ENCODE measurements at regions not wholly inside any gene's neighbourhood (a gene's known extent, or its start where the extent isn't known, plus 50 kb on each side); places are given as distances from the start of the nearest gene placed in this dataset.
A peak's percentile ranks its signal among the peaks of the same experiment; 100 is the strongest.

DNA sequence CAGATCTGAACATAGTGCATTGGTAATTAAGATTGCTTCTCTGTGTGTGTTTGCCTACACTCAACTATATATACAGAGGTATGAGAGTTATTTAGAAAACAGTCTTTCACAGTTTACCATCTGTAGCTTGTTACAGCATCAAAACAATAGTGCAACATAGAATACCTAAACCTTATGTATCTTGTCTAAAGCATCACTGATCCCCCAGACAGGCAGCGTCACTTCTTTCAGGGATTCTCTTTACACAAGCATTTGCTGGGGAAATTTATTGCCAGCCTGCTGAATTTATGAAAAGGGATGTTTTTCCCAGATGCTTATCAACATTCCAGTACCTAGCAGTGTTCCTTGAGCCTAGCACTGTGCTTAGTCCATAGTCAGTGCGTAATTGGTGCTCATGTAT, 195.8 kb upstream of the COL8A1 start:
- DNase-seq (ENCODE audit: low read depth): no peak

DNA sequence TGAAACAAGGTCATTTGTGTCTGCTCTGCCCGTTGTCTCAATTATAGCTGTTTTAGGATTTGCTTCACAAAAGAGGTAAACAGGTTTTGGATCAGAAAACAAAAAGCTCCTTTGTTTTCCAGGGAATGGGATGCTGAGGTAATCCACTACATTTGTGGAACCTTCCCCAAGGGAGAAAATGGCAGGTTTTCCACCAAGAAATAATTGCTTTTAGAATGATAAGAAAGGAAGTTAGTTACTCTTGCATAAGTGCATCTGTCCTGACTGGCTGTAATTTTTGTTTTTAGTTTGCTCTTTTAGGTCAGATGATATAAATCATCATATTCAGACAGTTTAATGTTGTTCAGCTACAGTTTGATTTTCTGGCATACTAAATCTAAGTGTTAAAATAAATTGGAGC, 198.5 kb upstream of the COL8A1 start:
- DNase-seq (ENCODE audit: low read depth): peak; percentile 14

DNA sequence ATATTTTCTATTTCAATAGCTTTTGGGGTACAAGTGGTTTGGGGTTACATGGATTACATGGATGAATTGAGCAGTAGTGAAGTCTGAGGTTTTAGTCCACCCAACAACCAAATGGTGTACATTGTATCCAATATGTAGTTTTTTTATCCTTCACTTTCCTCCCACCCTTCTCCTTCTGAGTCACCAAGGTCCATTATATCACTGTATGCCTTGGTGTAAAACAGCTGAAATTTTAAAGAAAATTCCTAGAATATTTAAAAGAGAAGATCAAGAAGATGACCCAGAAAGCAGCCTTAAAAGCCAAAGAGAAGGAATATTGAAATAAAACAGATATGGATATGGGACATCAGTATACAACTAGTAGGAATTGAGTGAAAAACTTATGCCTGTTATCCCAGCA, 204.2 kb upstream of the COL8A1 start:
- DNase-seq (ENCODE audit: low read depth): no peak

DNA sequence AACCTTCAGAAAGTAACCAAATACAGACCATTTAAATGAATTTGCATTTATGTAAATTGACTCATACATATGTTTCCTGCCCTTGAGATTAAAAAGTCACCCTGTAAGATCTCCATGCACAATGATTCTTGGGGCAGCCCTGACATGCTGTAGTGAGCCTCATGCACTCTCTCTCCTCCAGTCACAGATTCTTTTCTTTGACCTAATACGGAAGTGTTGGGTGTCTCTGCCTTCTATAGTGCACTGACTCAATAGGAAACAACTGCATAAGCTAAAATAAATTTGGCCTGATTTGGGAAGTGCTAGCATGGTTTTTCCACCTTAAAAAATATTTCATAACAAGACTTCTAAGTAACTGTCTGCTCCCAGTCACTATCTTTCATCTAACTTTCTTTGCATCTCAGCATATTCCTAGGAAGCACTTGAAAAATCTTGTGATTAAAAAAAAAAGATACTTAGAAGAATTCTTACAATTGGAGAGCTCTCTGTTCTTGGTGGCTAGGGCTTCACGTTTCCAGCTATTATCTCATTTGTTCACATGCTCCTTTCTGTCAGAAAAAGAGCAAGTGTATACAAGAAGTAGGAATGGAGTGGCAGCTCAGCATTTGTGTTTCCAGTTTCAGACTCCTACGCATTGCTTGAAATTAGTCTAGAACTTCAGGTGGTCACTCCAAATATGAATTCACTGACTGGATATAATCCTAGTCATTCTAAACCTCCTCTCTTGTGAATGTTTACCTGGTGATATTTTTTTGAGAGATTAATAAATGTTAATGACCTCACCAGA, 207.9 kb upstream of the COL8A1 start:
- DNase-seq (ENCODE audit: low read depth): no peak

- no peak for DNase-seq (ENCODE audit: low read depth)
Observed at GRCh38 chr3:99429502-99429901, 208.9 kb upstream of the COL8A1 start.

GRCh38 chr3:99425930-99426329, 212.5 kb upstream of the COL8A1 start:
- no peak for DNase-seq (ENCODE audit: low read depth)

DNA sequence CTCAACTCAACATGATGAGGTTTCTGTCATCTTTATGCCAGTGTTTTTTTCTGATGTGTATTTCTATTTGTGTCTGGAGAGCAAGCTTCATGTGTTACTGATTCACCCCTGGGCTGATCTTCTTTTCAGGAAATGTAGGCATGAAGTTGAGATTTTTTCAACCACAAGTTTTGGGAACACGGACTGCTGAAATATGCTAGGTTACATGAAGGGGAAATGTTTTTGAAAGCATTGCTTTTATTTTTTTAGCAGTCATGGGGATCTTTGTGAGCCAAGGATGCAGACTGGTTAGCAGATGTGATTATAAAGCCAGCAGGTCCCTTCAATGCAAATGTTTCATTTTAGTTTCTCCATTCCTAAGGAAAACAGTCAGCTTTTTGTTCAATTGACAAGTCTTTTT, 219.3 kb upstream of the COL8A1 start:
- peak; percentile 40 for DNase-seq (ENCODE audit: low read depth)

GRCh38 chr3:99418709-99419108, 219.7 kb upstream of the COL8A1 start:
- no peak for DNase-seq (ENCODE audit: low read depth)

GRCh38 chr3:99418209-99418635, 220.2 kb upstream of the COL8A1 start:
- DNase-seq (ENCODE audit: low read depth): no peak

DNA sequence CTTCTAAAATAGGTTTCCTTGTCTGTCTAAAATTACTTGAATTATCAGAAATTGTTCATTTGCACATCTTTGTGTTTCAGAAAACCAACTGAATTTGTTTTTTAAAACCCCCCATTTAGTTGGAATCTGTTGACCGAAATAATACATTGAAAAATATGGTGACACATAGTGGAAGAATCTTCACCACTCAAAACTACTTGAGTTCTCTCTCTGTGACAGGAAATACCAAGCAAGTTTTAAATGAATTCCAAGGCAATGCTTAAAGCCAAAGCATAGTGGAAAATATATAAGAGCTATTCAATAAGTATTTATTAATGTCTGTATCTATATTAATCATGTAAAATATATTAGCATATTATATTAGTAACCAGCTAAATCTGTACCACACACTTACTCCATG, 224.9 kb upstream of the COL8A1 start:
- peak; percentile 77 for DNase-seq (ENCODE audit: low read depth)

- DNase-seq (ENCODE audit: low read depth): peak; percentile 97
Observed at GRCh38 chr3:99410789-99411311, 227.5 kb upstream of the COL8A1 start.

DNA sequence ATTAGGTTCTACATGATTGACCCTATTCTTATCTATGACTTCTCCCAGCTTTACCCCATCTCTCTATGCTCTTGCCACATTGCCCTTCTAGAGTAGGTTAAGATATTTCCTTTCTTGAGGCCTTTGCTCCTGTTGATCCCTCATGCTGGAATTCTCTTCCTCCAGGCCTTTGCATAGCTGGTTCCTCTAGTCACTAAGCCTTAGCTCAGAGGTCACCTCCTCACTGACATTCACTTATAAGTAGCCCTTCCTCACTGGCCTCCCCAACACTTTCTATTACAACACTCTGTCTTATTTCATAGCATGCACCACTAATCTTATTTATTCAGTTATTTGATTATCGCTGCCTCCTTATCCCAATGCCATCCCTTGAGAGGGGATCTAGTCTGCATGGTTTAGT, 228.4 kb upstream of the COL8A1 start:
- peak; percentile 28 for DNase-seq (ENCODE audit: low read depth)

GRCh38 chr3:99407257-99407656, 231.1 kb upstream of the COL8A1 start:
- peak; percentile 57 for DNase-seq (ENCODE audit: low read depth)

DNA sequence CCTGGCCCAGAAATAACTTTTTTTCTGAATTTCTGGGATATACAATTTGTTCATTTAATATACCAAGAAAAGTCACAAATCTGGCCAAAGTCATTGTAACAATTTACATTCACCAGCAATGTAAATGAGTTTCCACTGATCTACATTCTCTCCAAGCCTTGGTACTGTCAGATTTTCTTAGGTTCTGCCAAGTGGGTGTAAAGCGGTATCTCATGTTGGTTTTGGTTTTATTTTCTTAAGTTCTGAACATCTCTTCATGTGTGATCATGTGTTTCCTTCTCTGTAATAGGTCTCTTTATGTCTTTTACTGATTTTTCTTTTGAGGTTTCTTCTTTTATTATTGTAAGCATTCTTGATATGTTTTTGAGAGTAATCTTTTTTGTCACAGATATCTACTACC, 235.6 kb upstream of the COL8A1 start:
- no peak for DNase-seq (ENCODE audit: low read depth)

- no peak for DNase-seq (ENCODE audit: low read depth)
Observed at GRCh38 chr3:99400352-99400751, 238.0 kb upstream of the COL8A1 start.

DNA sequence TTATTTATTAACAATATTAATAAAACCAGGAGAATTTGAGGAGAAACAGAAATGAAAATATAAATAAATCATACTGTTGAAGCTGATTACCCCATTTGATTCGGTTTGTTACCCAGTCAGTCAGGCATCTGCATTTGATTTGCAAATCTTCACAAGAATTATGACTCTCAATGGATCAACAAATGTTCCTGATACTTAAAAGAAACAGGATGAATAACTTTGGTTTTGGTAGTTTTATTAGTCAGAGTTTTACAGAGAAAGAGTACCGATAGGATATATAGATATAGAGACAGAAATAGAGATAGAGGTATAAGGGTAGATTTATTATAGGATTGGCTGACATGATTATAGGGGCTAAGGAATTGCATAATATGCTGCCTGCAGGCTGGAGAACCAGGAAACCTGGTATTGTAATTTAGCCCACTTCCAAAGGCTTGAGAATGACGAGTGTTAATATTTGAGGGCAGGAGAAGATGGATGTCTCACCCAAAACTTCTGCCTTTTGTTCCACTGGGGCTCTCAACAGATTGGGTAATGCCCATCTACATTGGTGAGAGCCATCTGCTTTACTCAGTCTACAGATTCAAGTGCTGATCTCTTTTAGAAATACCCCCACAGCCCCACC, 241.6 kb upstream of the COL8A1 start:
- peak; percentile 42 for DNase-seq (ENCODE audit: low read depth)

DNA sequence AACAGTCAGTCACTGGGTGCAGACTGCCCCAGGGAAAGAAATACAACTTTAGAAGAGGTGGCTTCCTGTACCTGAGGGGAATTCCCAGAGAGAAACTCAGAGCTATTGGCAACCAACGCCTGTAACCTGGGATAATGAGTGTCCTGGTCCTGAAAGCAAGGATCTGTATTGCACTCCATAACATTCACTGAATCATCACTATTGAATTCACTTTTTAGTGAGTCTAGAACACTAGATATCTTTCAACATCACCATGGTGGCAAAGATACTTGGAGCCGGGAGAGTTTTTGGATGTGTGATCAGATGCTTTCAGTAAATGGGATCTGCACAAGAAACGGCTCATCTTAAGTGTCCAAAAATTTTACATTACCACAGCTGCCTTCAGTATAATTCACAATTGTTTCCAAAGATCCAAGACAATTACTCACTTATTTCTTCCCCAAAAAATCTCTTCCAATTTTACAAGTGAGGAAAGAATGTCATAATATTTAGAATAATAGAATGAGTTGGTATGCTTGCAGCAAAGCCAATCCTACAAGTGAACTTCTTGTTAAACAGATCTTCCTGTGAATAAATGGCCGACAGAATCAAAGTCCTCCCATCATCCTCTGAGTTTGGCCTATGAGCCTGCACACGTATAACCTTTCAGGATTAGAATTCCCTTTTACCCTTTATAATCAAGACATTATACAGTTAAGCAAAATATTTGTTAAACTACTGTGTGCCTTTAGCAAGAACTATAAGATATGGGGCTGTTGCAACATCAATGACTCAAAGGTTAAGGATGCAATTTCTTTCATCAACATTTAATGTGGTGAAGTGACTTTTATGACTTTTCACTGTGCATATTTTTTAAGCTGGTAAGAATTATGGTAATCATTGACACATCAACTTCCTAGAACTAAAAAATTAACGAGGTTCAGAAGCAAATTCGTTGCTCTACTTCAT, 243.3 kb upstream of the COL8A1 start:
- DNase-seq (ENCODE audit: low read depth): peak; percentile 95

- DNase-seq (ENCODE audit: low read depth): peak; percentile 44
Observed at GRCh38 chr3:99393961-99394360, 244.4 kb upstream of the COL8A1 start.

GRCh38 chr3:99388780-99389179, 249.6 kb upstream of the COL8A1 start:
- no peak for DNase-seq (ENCODE audit: low read depth)

GRCh38 chr3:99384596-99384995, 253.8 kb upstream of the COL8A1 start:
- peak; percentile 46 for DNase-seq (ENCODE audit: low read depth)

GRCh38 chr3:99376926-99377325, 261.5 kb upstream of the COL8A1 start:
- DNase-seq (ENCODE audit: low read depth): no peak

DNA sequence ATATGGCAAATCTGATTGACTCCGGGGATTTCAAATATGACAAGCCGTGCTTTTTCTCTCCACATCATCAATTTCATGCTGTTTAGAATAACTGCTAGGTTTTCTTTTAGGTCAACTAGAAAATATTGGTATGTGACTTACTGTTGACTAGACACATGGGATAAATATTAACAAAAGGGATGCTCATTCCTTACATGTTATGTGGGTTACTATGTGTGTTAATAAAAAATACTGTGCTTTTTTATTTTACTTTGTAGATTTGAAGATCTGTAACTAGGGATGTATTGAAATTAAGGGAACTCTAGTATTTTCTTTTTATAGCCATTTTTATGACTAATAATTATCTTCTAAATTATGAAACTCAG, 264.6 kb upstream of the COL8A1 start:
- no peak for DNase-seq (ENCODE audit: low read depth)

Measured in M059J (cell line).